Neuronal stem cell (in vitro differentiated cells): ENCODE measurements at regions not wholly inside any gene's neighbourhood (a gene's known extent, or its start where the extent isn't known, plus 50 kb on each side); places are given as distances from the start of the nearest gene placed in this dataset.

Experiments used
- DNase-seq: peaks from one replicate; pipeline ENCODE4 v3.0.0-alpha.2; 2013; ENCODE audit warnings: low spot score
- H2AFZ ChIP-seq: one replicate; pipeline ENCODE4 v1.6.1; 2013; ENCODE audit warnings: mild to moderate bottlenecking, low read length, inconsistent platforms
- H2AK5ac ChIP-seq: 2 replicates; pipeline ENCODE4 v1.6.1; 2013; ENCODE audit warnings: low read depth, mild to moderate bottlenecking, inconsistent platforms, low read length, moderate library complexity, mixed read lengths
- H2BK120ac ChIP-seq: 2 replicates; pipeline ENCODE4 v1.6.1; 2013; ENCODE audit warnings: low read depth, mild to moderate bottlenecking, inconsistent platforms, low read length, moderate library complexity, mixed read lengths
- H2BK12ac ChIP-seq: one replicate; pipeline ENCODE4 v1.6.1; 2013; ENCODE audit warnings: low read length, inconsistent platforms
- H2BK15ac ChIP-seq: 2 replicates; pipeline ENCODE4 v1.6.1; 2013; ENCODE audit warnings: mild to moderate bottlenecking, low read length, inconsistent platforms, mixed read lengths
- H2BK5ac ChIP-seq: one replicate; pipeline ENCODE4 v1.6.1; 2013; ENCODE audit warnings: inconsistent platforms, mild to moderate bottlenecking, low read length, moderate library complexity
- H3K14ac ChIP-seq: one replicate; pipeline ENCODE4 v1.6.1; 2013; ENCODE audit warnings: low read length, inconsistent platforms
- H3K18ac ChIP-seq: 2 replicates; pipeline ENCODE4 v1.6.1; 2013; ENCODE audit warnings: low read length, inconsistent platforms
- H3K23ac ChIP-seq: 2 replicates; pipeline ENCODE4 v1.6.1; 2013; ENCODE audit warnings: low read depth, mild to moderate bottlenecking, mixed read lengths, low read length, inconsistent platforms; ENCODE audit not compliant: poor library complexity
- H3K27ac ChIP-seq: replicated peaks from 3 replicates; pipeline ENCODE4 v1.5.1; 2013; ENCODE audit warnings: low read length, inconsistent platforms
- H3K27me3 ChIP-seq, 3 experiments: 2 replicates each; pipeline ENCODE4 v1.6.1; 2013; ENCODE audit warnings: low read length in 3 of 3, mild to moderate bottlenecking in 2 of 3, inconsistent platforms in 1 of 3, low read depth in 1 of 3, mixed read lengths in 1 of 3, moderate library complexity in 1 of 3; ENCODE audit not compliant: control insufficient read depth in 3 of 3, insufficient read depth in 3 of 3
- H3K36me3 ChIP-seq, 2 donors: replicated peaks in 1 of 2; 2 replicates each; pipeline ENCODE4 v1.6.1; 2013; ENCODE audit warnings: low read length in 2 of 2; ENCODE audit not compliant: control insufficient read depth in 2 of 2, insufficient read depth in 2 of 2
- H3K4ac ChIP-seq: 2 replicates; pipeline ENCODE4 v1.6.1; 2013; ENCODE audit warnings: inconsistent platforms, mild to moderate bottlenecking, low read length, moderate library complexity
- H3K4me1 ChIP-seq, 2 donors: 1 replicate in 1 of 2; 2 replicates in 1 of 2; pipeline ENCODE4 v1.6.1; 2013; ENCODE audit warnings: low read length in 2 of 2, low read depth in 1 of 2; ENCODE audit not compliant: control insufficient read depth in 2 of 2, insufficient read depth in 1 of 2
- H3K4me2 ChIP-seq: one replicate; pipeline ENCODE4 v1.6.1; 2013; ENCODE audit warnings: mild to moderate bottlenecking, low read length, inconsistent platforms; ENCODE audit not compliant: insufficient read depth, poor library complexity, severe bottlenecking
- H3K4me3 ChIP-seq, 2 donors: 2 replicates each; pipeline ENCODE4 v1.5.1; 2013; ENCODE audit warnings: low read length in 2 of 2, mild to moderate bottlenecking in 2 of 2, inconsistent platforms in 1 of 2, moderate library complexity in 1 of 2
- H3K79me1 ChIP-seq: one replicate; pipeline ENCODE4 v1.6.1; 2013; ENCODE audit warnings: low read depth, mild to moderate bottlenecking, inconsistent platforms, low read length, moderate library complexity
- H3K9ac ChIP-seq: one replicate; pipeline ENCODE4 v1.6.1; 2013; ENCODE audit warnings: mild to moderate bottlenecking, low read depth, low read length, inconsistent platforms; ENCODE audit not compliant: poor library complexity
- H3K9me3 ChIP-seq, 2 donors: replicated peaks in 1 of 2; 2 replicates each; pipeline versions ENCODE3 to v1.6.1; 2013; ENCODE audit warnings: low read length in 2 of 2, mild to moderate bottlenecking in 2 of 2, inconsistent platforms in 1 of 2, low read depth in 1 of 2, mixed read lengths in 1 of 2, moderate library complexity in 1 of 2; ENCODE audit not compliant: control insufficient read depth in 2 of 2, insufficient read depth in 1 of 2
- H4K8ac ChIP-seq: one replicate; pipeline ENCODE4 v1.6.1; 2013; ENCODE audit warnings: low read depth, mild to moderate bottlenecking, inconsistent platforms, low read length, moderate library complexity
- H4K91ac ChIP-seq: one replicate; pipeline ENCODE4 v1.6.1; 2013; ENCODE audit warnings: low read length, low read depth, mild to moderate bottlenecking, inconsistent platforms; ENCODE audit not compliant: poor library complexity
- WGBS, 2 donors: extraction: QIAGEN DNeasy Blood & Tissue Kit; methylation state at CpG; one replicate each; pipeline ENCODE4 v1.1.7; 2013; ENCODE audit warnings: missing lambda C conversion rate in 2 of 2, mixed read lengths in 1 of 2; ENCODE audit not compliant: insufficient read length in 2 of 2, insufficient replicate concordance in 1 of 2; ENCODE audit errors: extremely low coverage in 2 of 2; 5-methylcytosine and 5-hydroxymethylcytosine counted together

- Histone ChIP-seq H2AK5ac (no peak overlapping the region), H3K9me3 (no peaks in the 10 kb centered on the region), H4K8ac (no peak overlapping the region), H3K9ac (no peak overlapping the region), H4K91ac (no peak overlapping the region), H3K36me3 (no peaks in the 10 kb centered on the region), H3K79me1 (no peaks in the 10 kb centered on the region), H3K4me3 (no peak overlapping the region), H3K4me1 (no peaks in the 10 kb centered on the region), H3K14ac (no peak overlapping the region), H2AFZ (no peak overlapping the region), H2BK12ac (no peak overlapping the region), H3K4me2 (no peak overlapping the region), H2BK15ac (no peak overlapping the region), H3K18ac (no peak overlapping the region), H3K27ac (no peak overlapping the region), H3K4ac (no peak overlapping the region), H3K23ac (no peak overlapping the region), H2BK120ac (no peak overlapping the region), H2BK5ac (no peak overlapping the region), H3K27me3 (no peaks in the 10 kb centered on the region)
- DNase-seq = no peak
- no CpG with 5 or more reads among the region's 5 CpGs for WGBS, 2 donors
Measured at GRCh38 chr4:104382961-104383360, 111.7 kb downstream of the CXXC4 start.

- H3K36me3 ChIP-seq = no peaks in the 10 kb centered on the region
- no peak overlapping the region for H3K4ac ChIP-seq
- H3K9ac ChIP-seq = no peak overlapping the region
- DNase-seq = no peak
- H3K4me2 ChIP-seq = no peak overlapping the region
- WGBS, 2 donors = no CpG with 5 or more reads among the region's 1 CpG
- H3K9me3 ChIP-seq = no peaks in the 10 kb centered on the region
- H2AK5ac ChIP-seq = no peak overlapping the region
- no peak overlapping the region for H3K18ac ChIP-seq
- H3K4me3 ChIP-seq = no peak overlapping the region
- H2BK120ac ChIP-seq = no peak overlapping the region
- no peak overlapping the region for H4K8ac ChIP-seq
- H2BK12ac ChIP-seq = no peak overlapping the region
- no peak overlapping the region for H3K23ac ChIP-seq
- no peak overlapping the region for H3K27ac ChIP-seq
- no peaks in the 10 kb centered on the region for H3K79me1 ChIP-seq
- H4K91ac ChIP-seq = no peak overlapping the region
- no peaks in the 10 kb centered on the region for H3K4me1 ChIP-seq
- H3K27me3 ChIP-seq = no peaks in the 10 kb centered on the region
- no peak overlapping the region for H2AFZ ChIP-seq
- H3K14ac ChIP-seq = no peak overlapping the region
- no peak overlapping the region for H2BK5ac ChIP-seq
- no peak overlapping the region for H2BK15ac ChIP-seq
Measured at GRCh38 chr4:104381729-104382128, 113.0 kb downstream of the CXXC4 start.

DNA sequence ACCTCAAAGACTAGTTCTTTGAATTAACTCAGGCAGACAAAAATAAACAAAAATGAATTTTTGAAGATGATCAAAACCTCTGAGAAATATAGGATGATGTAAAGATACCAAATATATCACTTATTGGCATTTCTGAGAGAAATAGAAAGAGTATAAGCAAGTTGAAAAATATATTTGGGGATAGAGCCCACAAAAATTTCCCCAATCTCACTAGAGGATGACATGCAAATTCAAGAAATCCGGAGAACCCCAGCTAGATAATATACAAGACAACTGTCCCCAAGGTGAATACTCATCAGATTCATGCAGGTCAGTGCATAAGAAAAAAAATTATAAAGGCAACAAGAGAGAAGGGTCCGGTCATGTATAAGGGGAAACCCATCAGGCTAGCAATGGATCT is 129.1 kb downstream of the CXXC4 start:
- Histone ChIP-seq H3K4me3 (no peak overlapping the region), H4K8ac (no peak overlapping the region), H3K27me3 (no peaks in the 10 kb centered on the region), H3K23ac (no peak overlapping the region), H3K4me1 (no peaks in the 10 kb centered on the region), H2BK12ac (no peak overlapping the region), H3K79me1 (no peaks in the 10 kb centered on the region), H3K4ac (no peak overlapping the region), H2AFZ (no peak overlapping the region), H2BK15ac (no peak overlapping the region), H3K14ac (no peak overlapping the region), H3K27ac (no peak overlapping the region), H3K4me2 (no peak overlapping the region), H2BK120ac (no peak overlapping the region), H2AK5ac (no peak overlapping the region), H4K91ac (no peak overlapping the region), H3K9ac (no peak overlapping the region), H3K9me3 (no peaks in the 10 kb centered on the region), H3K18ac (no peak overlapping the region), H2BK5ac (no peak overlapping the region), H3K36me3 (no peaks in the 10 kb centered on the region)
- DNase-seq = no peak
- no CpG with 5 or more reads among the region's 2 CpGs for WGBS, 2 donors

DNA sequence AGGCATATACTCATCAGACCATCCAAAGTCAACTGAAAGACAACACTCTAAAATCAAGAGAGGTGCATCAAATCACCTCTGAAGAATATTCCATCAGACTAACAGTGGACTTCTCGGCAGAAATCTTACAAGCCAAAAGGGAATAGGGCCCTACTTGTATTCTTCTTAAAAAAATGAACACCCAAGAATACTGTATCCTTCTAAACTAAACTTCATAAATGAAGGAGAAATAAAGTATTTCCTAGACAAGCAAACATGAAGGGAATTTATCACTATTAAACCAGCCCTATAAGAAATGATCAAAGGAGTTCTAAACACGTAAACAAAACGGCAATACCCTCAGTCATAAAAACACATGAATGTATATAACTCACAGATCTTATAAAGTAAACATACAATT is 141.2 kb downstream of the CXXC4 start:
- Histone ChIP-seq H3K79me1 (no peaks in the 10 kb centered on the region), H2AK5ac (no peak overlapping the region), H4K8ac (no peak overlapping the region), H3K36me3 (peaks cover 0 to 2% of the 10 kb centered on the region in 2 donors), H2BK12ac (no peak overlapping the region), H3K23ac (no peak overlapping the region), H2BK15ac (no peak overlapping the region), H3K4ac (no peak overlapping the region), H3K9me3 (peaks cover 0 to 5% of the 10 kb centered on the region in 2 donors), H3K4me3 (no peak overlapping the region), H3K27me3 (no peaks in the 10 kb centered on the region), H4K91ac (no peak overlapping the region), H3K14ac (no peak overlapping the region), H2AFZ (no peak overlapping the region), H3K4me1 (no peaks in the 10 kb centered on the region), H2BK120ac (no peak overlapping the region), H2BK5ac (no peak overlapping the region), H3K4me2 (no peak overlapping the region), H3K9ac (no peak overlapping the region), H3K27ac (no peak overlapping the region), H3K18ac (no peak overlapping the region)
- DNase-seq = no peak
- WGBS, 2 donors = no CpG with 5 or more reads among the region's 3 CpGs
